ENCODE measurements at regions not wholly inside any gene's neighbourhood (a gene's known extent, or its start where the extent isn't known, plus 50 kb on each side); places are given as distances from the start of the nearest gene placed in this dataset.

GRCh38 chr6:95501032-95501904, 76.1 kb upstream of the MANEA start:
- DNase-seq, result no peak

DNA sequence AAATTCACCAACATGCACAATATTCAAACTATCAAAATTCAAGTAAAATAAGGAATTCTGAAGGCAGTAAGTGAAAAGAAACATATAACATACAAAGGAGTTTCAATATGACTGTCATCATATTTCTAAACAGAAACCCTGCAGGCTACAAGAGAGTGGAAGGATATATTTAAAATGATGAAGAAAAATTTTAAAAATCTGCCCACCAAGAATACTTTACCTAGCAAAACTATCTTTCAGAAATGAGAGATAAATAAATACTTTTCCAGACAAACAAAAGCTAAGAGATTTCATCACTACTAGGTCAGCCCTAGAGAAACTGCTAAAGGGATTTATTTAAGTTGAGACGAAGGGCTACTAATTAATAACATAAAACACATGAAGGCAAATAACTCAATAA, 73.8 kb upstream of the MANEA start:
- DNase-seq, result no peak

GRCh38 chr6:95511404-95511803, 65.9 kb upstream of the MANEA start:
- DNase-seq, result no peak

GRCh38 chr6:95515975-95516374, 61.4 kb upstream of the MANEA start:
- DNase-seq, result no peak

- no peak for DNase-seq
These were observed 60.3 kb upstream of the MANEA start for GRCh38 chr6:95517004-95517403.

DNA sequence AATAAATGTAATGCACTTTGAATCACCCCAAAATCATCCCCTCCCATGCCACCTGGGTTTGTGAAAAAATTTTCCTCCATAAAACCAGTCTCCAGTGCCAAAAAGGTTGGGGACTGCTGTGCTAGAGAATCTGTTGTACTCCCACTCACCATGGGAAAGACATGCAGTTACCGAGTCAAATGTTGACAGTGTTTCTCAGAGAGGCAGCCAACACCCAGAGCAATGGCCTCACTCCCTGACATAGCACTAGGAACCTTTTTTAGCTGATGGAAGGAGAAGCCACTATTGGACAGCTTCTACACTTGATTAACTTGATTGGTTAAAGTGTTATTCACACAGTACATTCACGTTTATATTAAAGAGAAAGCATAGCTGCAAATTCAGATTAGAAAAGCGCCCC, 59.8 kb upstream of the MANEA start:
- DNase-seq, result no peak

- no peak for DNase-seq
These were observed 58.6 kb upstream of the MANEA start for GRCh38 chr6:95518630-95519227.

DNA sequence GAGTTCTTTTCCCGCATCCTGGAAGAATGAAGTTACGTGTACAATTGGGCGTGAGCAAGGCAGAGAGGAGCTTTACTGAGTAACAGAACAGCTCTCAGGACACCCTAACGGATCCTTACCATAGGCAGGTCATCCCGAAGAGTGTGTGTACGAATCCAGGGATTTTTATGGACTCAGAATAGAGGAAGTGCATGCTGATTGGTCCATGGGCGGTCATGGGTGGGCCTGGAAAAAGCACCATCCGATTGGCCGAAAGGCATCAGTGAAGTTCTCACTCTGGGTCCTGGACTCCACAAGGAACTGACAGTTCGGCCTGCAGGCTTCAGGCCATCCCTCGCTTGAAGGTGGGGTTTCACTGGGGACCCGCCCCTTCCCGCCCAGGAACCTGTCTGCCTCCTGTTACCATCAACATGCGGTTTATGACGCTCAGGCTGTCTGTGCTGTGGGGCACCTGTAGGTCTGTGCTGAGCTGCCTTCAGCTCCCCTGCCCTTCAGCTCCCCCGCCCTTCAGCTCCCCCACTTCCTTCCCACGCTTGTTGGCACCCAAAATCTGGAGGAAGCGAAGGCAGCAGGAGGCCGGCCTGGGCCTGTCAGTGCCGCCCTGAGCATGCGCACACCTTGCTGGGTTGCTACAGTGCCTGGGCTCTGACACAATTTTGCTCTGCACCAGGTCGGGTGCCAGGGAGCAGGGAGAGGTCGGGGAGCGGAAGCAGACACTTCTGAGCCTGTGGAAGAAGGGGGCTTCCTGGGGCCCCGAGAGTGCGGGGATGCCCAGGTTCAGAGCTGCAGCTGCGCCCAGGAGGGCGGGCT, 57.9 kb upstream of the MANEA start:
- DNase-seq, result no peak

- DNase-seq, result no peak
These were observed 56.2 kb upstream of the MANEA start for GRCh38 chr6:95521181-95521580.

All from right lung (tissue), 2 donors.